IPS-18c (cell line): ENCODE measurements at regions not wholly inside any gene's neighbourhood (a gene's known extent, or its start where the extent isn't known, plus 50 kb on each side); places are given as distances from the start of the nearest gene placed in this dataset.

Source experiments
- H3K4me3 ChIP-seq: 2 replicates; pipeline ENCODE4 v1.7.0; 2013; ENCODE audit warnings: low read depth, mild to moderate bottlenecking, low read length, moderate library complexity; ENCODE audit not compliant: insufficient read depth
- H3K9me3 ChIP-seq: one replicate; pipeline ENCODE4 v1.6.1; 2013; ENCODE audit warnings: mild to moderate bottlenecking, low read length, moderate library complexity; ENCODE audit not compliant: control insufficient read depth, insufficient read depth

- Histone ChIP-seq H3K9me3 (no peaks in the 10 kb centered on the region), H3K4me3 (no peak overlapping the region)
Observed at GRCh38 chr7:46953008-46953407, 628.9 kb downstream of the TNS3 start.

GRCh38 chr7:46949270-46949931, 632.5 kb downstream of the TNS3 start:
- Histone ChIP-seq H3K9me3 (no peaks in the 10 kb centered on the region), H3K4me3 (no peak overlapping the region)

- no peaks in the 10 kb centered on the region for H3K9me3 ChIP-seq
- no peak overlapping the region for H3K4me3 ChIP-seq
Observed at GRCh38 chr7:46948716-46949115, 633.2 kb downstream of the TNS3 start.

- Histone ChIP-seq H3K9me3 (no peaks in the 10 kb centered on the region), H3K4me3 (no peak overlapping the region)
Observed at GRCh38 chr7:46945328-46945727, 636.6 kb downstream of the TNS3 start.

- Histone ChIP-seq H3K4me3 (no peak overlapping the region), H3K9me3 (no peaks in the 10 kb centered on the region)
Observed at GRCh38 chr7:46943996-46944395, 637.9 kb downstream of the TNS3 start.

- H3K4me3 ChIP-seq: no peak overlapping the region
- no peaks in the 10 kb centered on the region for H3K9me3 ChIP-seq
Observed at GRCh38 chr7:46942574-46942973, 639.3 kb downstream of the TNS3 start.

GRCh38 chr7:46940178-46940577, 641.7 kb downstream of the TNS3 start:
- H3K9me3 ChIP-seq: no peaks in the 10 kb centered on the region
- no peak overlapping the region for H3K4me3 ChIP-seq

- no peak overlapping the region for H3K4me3 ChIP-seq
- no peaks in the 10 kb centered on the region for H3K9me3 ChIP-seq
Observed at GRCh38 chr7:46939558-46939957, 642.4 kb downstream of the TNS3 start.

GRCh38 chr7:46939089-46939488, 642.8 kb downstream of the TNS3 start:
- Histone ChIP-seq H3K4me3 (no peak overlapping the region), H3K9me3 (no peaks in the 10 kb centered on the region)

- no peaks in the 10 kb centered on the region for H3K9me3 ChIP-seq
- no peak overlapping the region for H3K4me3 ChIP-seq
Observed at GRCh38 chr7:46937826-46938225, 644.1 kb downstream of the TNS3 start.

- H3K4me3 ChIP-seq: no peak overlapping the region
- H3K9me3 ChIP-seq: no peaks in the 10 kb centered on the region
Observed at GRCh38 chr7:46934198-46934825, 647.6 kb downstream of the TNS3 start.

GRCh38 chr7:46933596-46933995, 648.3 kb downstream of the TNS3 start:
- Histone ChIP-seq H3K9me3 (no peaks in the 10 kb centered on the region), H3K4me3 (no peak overlapping the region)

- Histone ChIP-seq H3K4me3 (no peak overlapping the region), H3K9me3 (no peaks in the 10 kb centered on the region)
Observed at GRCh38 chr7:46932676-46933424, 649.1 kb downstream of the TNS3 start.

- Histone ChIP-seq H3K4me3 (no peak overlapping the region), H3K9me3 (no peaks in the 10 kb centered on the region)
Observed at GRCh38 chr7:46932306-46932675, 649.6 kb downstream of the TNS3 start.

GRCh38 chr7:46930366-46930765, 651.5 kb downstream of the TNS3 start:
- no peaks in the 10 kb centered on the region for H3K9me3 ChIP-seq

GRCh38 chr7:46929359-46929758, 652.6 kb downstream of the TNS3 start:
- Histone ChIP-seq H3K4me3 (no peak overlapping the region), H3K9me3 (no peaks in the 10 kb centered on the region)

More at GRCh38 chr7:46930366-46930765, 651.5 kb downstream of the TNS3 start:
- H3K4me3 ChIP-seq: no peak overlapping the region

GRCh38 chr7:46928719-46929118, 653.2 kb downstream of the TNS3 start:
- H3K9me3 ChIP-seq: no peaks in the 10 kb centered on the region
- H3K4me3 ChIP-seq: no peak overlapping the region

- H3K4me3 ChIP-seq: no peak overlapping the region
- no peaks in the 10 kb centered on the region for H3K9me3 ChIP-seq
Observed at GRCh38 chr7:46927131-46927810, 654.6 kb downstream of the TNS3 start.
